ENCODE measurements at regions not wholly inside any gene's neighbourhood (a gene's known extent, or its start where the extent isn't known, plus 50 kb on each side); places are given as distances from the start of the nearest gene placed in this dataset.

DNA sequence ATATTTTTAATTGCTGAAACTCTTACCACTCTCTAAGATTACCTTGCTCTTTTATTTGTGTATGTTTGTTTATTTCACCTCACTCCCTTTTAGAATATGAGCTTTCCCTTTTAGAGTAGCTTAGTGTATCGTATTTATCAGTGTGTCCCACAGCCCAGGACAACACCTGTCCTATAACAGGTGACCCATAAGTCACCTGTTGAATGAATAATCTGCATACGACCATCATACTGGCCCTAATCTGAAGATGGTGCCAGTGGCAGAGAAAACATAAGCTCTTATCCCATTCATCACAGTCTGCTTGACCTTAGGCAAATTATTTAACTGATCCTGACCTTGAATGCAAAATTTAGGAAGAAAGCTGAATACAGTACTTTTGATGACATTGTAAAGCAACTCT, 254.6 kb upstream of the NR2F2 start:
- Histone ChIP-seq H3K27me3 (ENCODE audit: control insufficient read depth, insufficient read depth, low read length) (no peaks in the 10 kb centered on the region), H3K36me3 (ENCODE audit: control insufficient read depth, insufficient read depth, low read length) (no peaks in the 10 kb centered on the region), H3K4me3 (ENCODE audit: low read depth, low read length) (no peak overlapping the region)
- TF ChIP-seq CTCF (IDR thresholded peaks at IDR 0.05; ENCODE audit: insufficient read depth, low read length, severe bottlenecking) = no peak
- no peak for FAIRE-seq
- no peak for DNase-seq (ENCODE audit: low read depth)

- TF ChIP-seq CTCF (IDR thresholded peaks at IDR 0.05; ENCODE audit: insufficient read depth, low read length, severe bottlenecking) = no peak
- H3K4me3 ChIP-seq (ENCODE audit: low read depth, low read length) = no peak overlapping the region
- DNase-seq (ENCODE audit: low read depth) (no peak), FAIRE-seq (no peak)
- no peaks in the 10 kb centered on the region for H3K36me3 ChIP-seq (ENCODE audit: control insufficient read depth, insufficient read depth, low read length)
- H3K27me3 ChIP-seq (ENCODE audit: control insufficient read depth, insufficient read depth, low read length) = no peaks in the 10 kb centered on the region
Observed at GRCh38 chr15:96076350-96076749, 254.2 kb upstream of the NR2F2 start.

- no peak for FAIRE-seq
Observed at GRCh38 chr15:96079041-96079440, 251.5 kb upstream of the NR2F2 start.

DNA sequence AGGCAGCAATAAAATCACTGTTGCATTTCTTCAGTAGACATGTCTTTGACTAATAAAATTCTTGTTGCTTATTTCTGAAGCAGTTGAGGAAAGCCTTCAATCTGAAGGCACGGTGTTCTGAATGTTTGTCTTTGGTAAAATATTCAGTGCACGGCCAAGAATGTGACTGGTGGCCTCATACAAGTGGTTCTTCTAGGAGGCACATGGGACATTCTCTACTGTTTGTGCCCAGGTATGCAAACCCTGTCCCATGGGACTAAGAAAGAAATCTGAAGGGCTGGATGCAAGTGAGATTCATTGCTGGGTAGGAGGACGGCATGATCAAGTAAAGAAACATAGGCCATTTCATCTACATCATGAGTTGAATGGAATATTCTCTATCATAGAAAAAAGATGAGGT, 250.6 kb upstream of the NR2F2 start:
- no peak for TF ChIP-seq CTCF (IDR thresholded peaks at IDR 0.05; ENCODE audit: insufficient read depth, low read length, severe bottlenecking)
- Histone ChIP-seq H3K36me3 (ENCODE audit: control insufficient read depth, insufficient read depth, low read length) (no peaks in the 10 kb centered on the region), H3K4me3 (ENCODE audit: low read depth, low read length) (no peak overlapping the region), H3K27me3 (ENCODE audit: control insufficient read depth, insufficient read depth, low read length) (no peaks in the 10 kb centered on the region)
- DNase-seq (ENCODE audit: low read depth) = no peak
- FAIRE-seq = no peak

More at GRCh38 chr15:96079041-96079440, 251.5 kb upstream of the NR2F2 start:
- Histone ChIP-seq H3K4me3 (ENCODE audit: low read depth, low read length) (no peak overlapping the region), H3K36me3 (ENCODE audit: control insufficient read depth, insufficient read depth, low read length) (no peaks in the 10 kb centered on the region), H3K27me3 (ENCODE audit: control insufficient read depth, insufficient read depth, low read length) (no peaks in the 10 kb centered on the region)
- DNase-seq (ENCODE audit: low read depth) = no peak
- no peak for TF ChIP-seq CTCF (IDR thresholded peaks at IDR 0.05; ENCODE audit: insufficient read depth, low read length, severe bottlenecking)

- FAIRE-seq = no peak
- no peak for TF ChIP-seq CTCF (IDR thresholded peaks at IDR 0.05; ENCODE audit: insufficient read depth, low read length, severe bottlenecking)
Observed at GRCh38 chr15:96086164-96086563, 244.3 kb upstream of the NR2F2 start.

GRCh38 chr15:96087180-96087884, 243.2 kb upstream of the NR2F2 start:
- no peaks in the 10 kb centered on the region for H3K36me3 ChIP-seq (ENCODE audit: control insufficient read depth, insufficient read depth, low read length)
- DNase-seq (ENCODE audit: low read depth) (no peak), FAIRE-seq (no peak)
- H3K4me3 ChIP-seq (ENCODE audit: low read depth, low read length) = no peak overlapping the region
- H3K27me3 ChIP-seq (ENCODE audit: control insufficient read depth, insufficient read depth, low read length) = no peaks in the 10 kb centered on the region
- TF ChIP-seq CTCF (IDR thresholded peaks at IDR 0.05; ENCODE audit: insufficient read depth, low read length, severe bottlenecking) = no peak

More at GRCh38 chr15:96086164-96086563, 244.3 kb upstream of the NR2F2 start:
- no peak for DNase-seq (ENCODE audit: low read depth)
- H3K27me3 ChIP-seq (ENCODE audit: control insufficient read depth, insufficient read depth, low read length) = no peaks in the 10 kb centered on the region
- H3K36me3 ChIP-seq (ENCODE audit: control insufficient read depth, insufficient read depth, low read length) = no peaks in the 10 kb centered on the region
- no peak overlapping the region for H3K4me3 ChIP-seq (ENCODE audit: low read depth, low read length)
